ENCODE measurements at regions not wholly inside any gene's neighbourhood (a gene's known extent, or its start where the extent isn't known, plus 50 kb on each side); places are given as distances from the start of the nearest gene placed in this dataset.

- no peak overlapping the region for H3K4me3 ChIP-seq (ENCODE audit: control insufficient read depth, low read depth, low read length)
- no peak for TF ChIP-seq CTCF (IDR thresholded peaks at IDR 0.05; ENCODE audit: control insufficient read depth, insufficient read depth, low read depth, low read length, missing control alignments)
- no peak for DNase-seq (ENCODE audit: low read depth)
Observed at GRCh38 chr11:116698080-116698479, 74.7 kb downstream of the BUD13 start.

- TF ChIP-seq CTCF (IDR thresholded peaks at IDR 0.05; ENCODE audit: control insufficient read depth, insufficient read depth, low read depth, low read length, missing control alignments): no peak
- H3K4me3 ChIP-seq (ENCODE audit: control insufficient read depth, low read depth, low read length): no peak overlapping the region
- DNase-seq (ENCODE audit: low read depth): no peak
Observed at GRCh38 chr11:116697639-116698038, 75.1 kb downstream of the BUD13 start.

- TF ChIP-seq CTCF (IDR thresholded peaks at IDR 0.05; ENCODE audit: control insufficient read depth, insufficient read depth, low read depth, low read length, missing control alignments): no peak
- H3K4me3 ChIP-seq (ENCODE audit: control insufficient read depth, low read depth, low read length): no peak overlapping the region
- no peak for DNase-seq (ENCODE audit: low read depth)
Observed at GRCh38 chr11:116697011-116697410, 75.8 kb downstream of the BUD13 start.

GRCh38 chr11:116696381-116696941 lies 76.3 kb downstream of the BUD13 start:
- no peak for DNase-seq (ENCODE audit: low read depth)
- no peak overlapping the region for H3K4me3 ChIP-seq (ENCODE audit: control insufficient read depth, low read depth, low read length)
- TF ChIP-seq CTCF (IDR thresholded peaks at IDR 0.05; ENCODE audit: control insufficient read depth, insufficient read depth, low read depth, low read length, missing control alignments): no peak

GRCh38 chr11:116695657-116696254 lies 77.0 kb downstream of the BUD13 start:
- DNase-seq (ENCODE audit: low read depth): no peak
- no peak overlapping the region for H3K4me3 ChIP-seq (ENCODE audit: control insufficient read depth, low read depth, low read length)
- TF ChIP-seq CTCF (IDR thresholded peaks at IDR 0.05; ENCODE audit: control insufficient read depth, insufficient read depth, low read depth, low read length, missing control alignments): no peak

- DNase-seq (ENCODE audit: low read depth): no peak
- TF ChIP-seq CTCF (IDR thresholded peaks at IDR 0.05; ENCODE audit: control insufficient read depth, insufficient read depth, low read depth, low read length, missing control alignments): no peak
Observed at GRCh38 chr11:116694815-116695590, 77.8 kb downstream of the BUD13 start.

More at GRCh38 chr11:116694815-116695590, 77.8 kb downstream of the BUD13 start:
- no peak overlapping the region for H3K4me3 ChIP-seq (ENCODE audit: control insufficient read depth, low read depth, low read length)

Data from AG09309 (cell line).